ENCODE measurements at regions not wholly inside any gene's neighbourhood (a gene's known extent, or its start where the extent isn't known, plus 50 kb on each side); places are given as distances from the start of the nearest gene placed in this dataset.
"Not testable (repeated sequence)": the region's sequence is repeated elsewhere in the genome, so short reads cannot be mapped to it uniquely, and the experiment has no call there.

DNA sequence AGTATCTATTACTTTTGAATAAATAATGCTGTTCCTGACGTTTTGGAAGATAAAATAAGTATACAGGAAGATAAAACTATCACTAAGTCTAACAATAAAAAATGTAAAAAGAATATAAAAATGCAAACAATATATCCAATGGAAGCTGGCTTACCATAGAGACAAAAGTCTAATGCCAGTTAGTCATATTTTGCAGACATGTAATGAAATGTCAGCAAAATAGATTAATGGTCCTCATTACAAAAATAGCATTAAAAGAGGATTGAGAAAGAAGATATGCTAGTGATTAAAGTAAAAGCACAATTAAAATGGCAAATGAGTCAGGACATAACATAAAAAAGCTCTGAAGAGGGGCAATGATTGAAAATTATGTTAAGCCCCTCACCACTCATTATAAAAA, 265.0 kb downstream of the MMUT start:
- TF ChIP-seq, protein P1, sequence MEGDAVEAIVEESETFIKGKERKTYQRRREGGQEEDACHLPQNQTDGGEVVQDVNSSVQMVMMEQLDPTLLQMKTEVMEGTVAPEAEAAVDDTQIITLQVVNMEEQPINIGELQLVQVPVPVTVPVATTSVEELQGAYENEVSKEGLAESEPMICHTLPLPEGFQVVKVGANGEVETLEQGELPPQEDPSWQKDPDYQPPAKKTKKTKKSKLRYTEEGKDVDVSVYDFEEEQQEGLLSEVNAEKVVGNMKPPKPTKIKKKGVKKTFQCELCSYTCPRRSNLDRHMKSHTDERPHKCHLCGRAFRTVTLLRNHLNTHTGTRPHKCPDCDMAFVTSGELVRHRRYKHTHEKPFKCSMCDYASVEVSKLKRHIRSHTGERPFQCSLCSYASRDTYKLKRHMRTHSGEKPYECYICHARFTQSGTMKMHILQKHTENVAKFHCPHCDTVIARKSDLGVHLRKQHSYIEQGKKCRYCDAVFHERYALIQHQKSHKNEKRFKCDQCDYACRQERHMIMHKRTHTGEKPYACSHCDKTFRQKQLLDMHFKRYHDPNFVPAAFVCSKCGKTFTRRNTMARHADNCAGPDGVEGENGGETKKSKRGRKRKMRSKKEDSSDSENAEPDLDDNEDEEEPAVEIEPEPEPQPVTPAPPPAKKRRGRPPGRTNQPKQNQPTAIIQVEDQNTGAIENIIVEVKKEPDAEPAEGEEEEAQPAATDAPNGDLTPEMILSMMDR (IDR thresholded peaks at IDR 0.05; ENCODE audit: low read depth, low read length, missing control alignments): no peak
- Histone ChIP-seq H3K27ac (no peak overlapping the region), H3K36me3 (replicated peaks) (no peaks in the 10 kb centered on the region), H3K4me3 (ENCODE audit: low read depth, low read length) (no peak overlapping the region), H3K27me3 (replicated peaks) (no peaks in the 10 kb centered on the region)
- in situ Hi-C loops (cut with HindIII; ENCODE audit: low pct_ligation_motif_present, low sequenced_read_pairs): no loop called here
- no peak for DNase-seq

- H3K27ac ChIP-seq; DNase-seq; H3K36me3 ChIP-seq (replicated peaks); H3K27me3 ChIP-seq (replicated peaks); H3K4me3 ChIP-seq (ENCODE audit: low read depth, low read length); in situ Hi-C loops (cut with HindIII; ENCODE audit: low pct_ligation_motif_present, low sequenced_read_pairs): not testable (repeated sequence)
These were observed 300.7 kb downstream of the MMUT start for GRCh38 chr6:49162379-49162778.

DNA sequence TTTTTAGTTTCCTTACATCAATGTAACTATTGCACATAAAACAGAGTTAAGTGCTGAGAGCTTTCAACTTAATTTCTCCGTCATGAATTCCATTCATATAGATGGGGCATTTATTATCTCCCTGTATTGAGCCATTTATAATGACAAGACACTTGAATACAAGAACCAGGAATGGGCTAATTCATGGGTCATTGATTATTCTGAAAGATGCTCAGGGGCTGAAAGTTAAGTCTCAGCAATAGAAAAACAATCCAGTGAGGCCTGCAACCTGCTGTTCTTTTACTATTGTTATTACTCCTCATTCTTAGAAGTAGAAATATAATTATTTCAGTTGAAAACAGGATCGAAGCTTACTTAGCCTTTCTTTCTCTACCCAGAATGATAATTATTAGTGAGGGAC, 307.7 kb downstream of the MMUT start:
- no peak overlapping the region for H3K4me3 ChIP-seq (ENCODE audit: low read depth, low read length)
- no peaks in the 10 kb centered on the region for H3K36me3 ChIP-seq (replicated peaks)
- no peaks in the 10 kb centered on the region for H3K27me3 ChIP-seq (replicated peaks)
- H3K27ac ChIP-seq: no peak overlapping the region
- DNase-seq: no peak
- TF ChIP-seq, protein P1 (IDR thresholded peaks at IDR 0.05; ENCODE audit: low read depth, low read length, missing control alignments): no peak
- in situ Hi-C loops (cut with HindIII; ENCODE audit: low pct_ligation_motif_present, low sequenced_read_pairs): no loop called here

DNA sequence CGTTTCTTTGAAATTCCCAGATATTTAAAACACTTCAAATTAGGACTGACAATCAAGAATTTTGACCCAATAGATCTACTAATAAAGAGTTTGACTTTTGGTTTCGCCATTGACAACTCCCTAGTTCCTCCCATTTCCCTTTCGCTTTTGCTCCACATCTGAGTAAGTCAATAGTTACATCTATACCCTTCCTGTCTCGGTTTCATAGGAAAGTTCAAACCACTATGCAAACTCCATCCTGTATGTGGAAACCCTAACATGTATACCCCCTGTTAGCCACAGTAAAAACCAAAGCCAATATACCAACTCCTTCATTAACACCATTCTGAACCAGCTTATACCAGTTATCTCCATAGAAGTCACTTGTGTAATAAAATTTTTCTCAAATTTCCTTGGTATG, 311.1 kb downstream of the MMUT start:
- TF ChIP-seq, protein P1 (IDR thresholded peaks at IDR 0.05; ENCODE audit: low read depth, low read length, missing control alignments): no peak
- no peak overlapping the region for H3K4me3 ChIP-seq (ENCODE audit: low read depth, low read length)
- no peaks in the 10 kb centered on the region for H3K36me3 ChIP-seq (replicated peaks)
- in situ Hi-C loops (cut with HindIII; ENCODE audit: low pct_ligation_motif_present, low sequenced_read_pairs): no loop called here
- no peak overlapping the region for H3K27ac ChIP-seq
- H3K27me3 ChIP-seq (replicated peaks): no peaks in the 10 kb centered on the region
- no peak for DNase-seq

GRCh38 chr6:49151461-49151860, 311.6 kb downstream of the MMUT start:
- H3K36me3 ChIP-seq (replicated peaks): no peaks in the 10 kb centered on the region
- in situ Hi-C loops (cut with HindIII; ENCODE audit: low pct_ligation_motif_present, low sequenced_read_pairs): no loop called here
- no peak for DNase-seq
- TF ChIP-seq, protein P1 (IDR thresholded peaks at IDR 0.05; ENCODE audit: low read depth, low read length, missing control alignments): no peak
- H3K4me3 ChIP-seq (ENCODE audit: low read depth, low read length): no peak overlapping the region
- H3K27me3 ChIP-seq (replicated peaks): no peaks in the 10 kb centered on the region
- H3K27ac ChIP-seq: no peak overlapping the region

- in situ Hi-C loops (cut with HindIII; ENCODE audit: low pct_ligation_motif_present, low sequenced_read_pairs): no loop called here
These were observed 312.0 kb downstream of the MMUT start for GRCh38 chr6:49151033-49151432.

More at GRCh38 chr6:49151033-49151432, 312.0 kb downstream of the MMUT start:
- DNase-seq: no peak
- no peak overlapping the region for H3K4me3 ChIP-seq (ENCODE audit: low read depth, low read length)
- no peak overlapping the region for H3K27ac ChIP-seq
- no peaks in the 10 kb centered on the region for H3K27me3 ChIP-seq (replicated peaks)
- TF ChIP-seq, protein P1 (IDR thresholded peaks at IDR 0.05; ENCODE audit: low read depth, low read length, missing control alignments): no peak
- no peaks in the 10 kb centered on the region for H3K36me3 ChIP-seq (replicated peaks)
